ENCODE measurements at regions not wholly inside any gene's neighbourhood (a gene's known extent, or its start where the extent isn't known, plus 50 kb on each side); places are given as distances from the start of the nearest gene placed in this dataset.

- H3K9me3 ChIP-seq, result no peaks in the 10 kb centered on the region
- H3K4me1 ChIP-seq, result no peaks in the 10 kb centered on the region
- no peak overlapping the region for H3K4me3 ChIP-seq
- H3K27me3 ChIP-seq (ENCODE audit: low read depth), result peaks cover 5% of the 10 kb centered on the region
- no peak for TF ChIP-seq CTCF (IDR thresholded peaks at IDR 0.05)
- ATAC-seq (no peak), DNase-seq (no peak)
- intact Hi-C loops (cut with DNase I), result no loop called here
- no peak overlapping the region for H3K27ac ChIP-seq
- no peaks in the 10 kb centered on the region for H3K36me3 ChIP-seq
These were observed 1276.3 kb downstream of the TMEM121 start for GRCh38 chr14:106802413-106803364.

- ATAC-seq (no peak), DNase-seq (no peak)
- Histone ChIP-seq H3K4me3 (no peak overlapping the region), H3K4me1 (no peaks in the 10 kb centered on the region), H3K36me3 (no peaks in the 10 kb centered on the region), H3K9me3 (no peaks in the 10 kb centered on the region), H3K27me3 (ENCODE audit: low read depth) (peaks cover 5% of the 10 kb centered on the region), H3K27ac (no peak overlapping the region)
- intact Hi-C loops (cut with DNase I), result no loop called here
- no peak for TF ChIP-seq CTCF (IDR thresholded peaks at IDR 0.05)
These were observed 1277.0 kb downstream of the TMEM121 start for GRCh38 chr14:106803379-106803778.

GRCh38 chr14:106807493-106807892 lies 1281.1 kb downstream of the TMEM121 start:
- Histone ChIP-seq H3K27ac (no peak overlapping the region), H3K36me3 (no peaks in the 10 kb centered on the region), H3K4me1 (no peaks in the 10 kb centered on the region), H3K9me3 (no peaks in the 10 kb centered on the region), H3K27me3 (ENCODE audit: low read depth) (peaks cover 5% of the 10 kb centered on the region), H3K4me3 (no peak overlapping the region)
- TF ChIP-seq CTCF (IDR thresholded peaks at IDR 0.05), result no peak
- intact Hi-C loops (cut with DNase I), result no loop called here
- no peak for DNase-seq
- ATAC-seq, result no peak

GRCh38 chr14:106808458-106808857 lies 1282.1 kb downstream of the TMEM121 start:
- H3K4me1 ChIP-seq, result no peaks in the 10 kb centered on the region
- no peak overlapping the region for H3K4me3 ChIP-seq
- H3K9me3 ChIP-seq, result no peaks in the 10 kb centered on the region
- peaks cover 5% of the 10 kb centered on the region for H3K27me3 ChIP-seq (ENCODE audit: low read depth)
- no peak for TF ChIP-seq CTCF (IDR thresholded peaks at IDR 0.05)
- no peak for ATAC-seq
- no peak overlapping the region for H3K27ac ChIP-seq
- H3K36me3 ChIP-seq, result no peaks in the 10 kb centered on the region
- intact Hi-C loops (cut with DNase I), result no loop called here
- no peak for DNase-seq

- Histone ChIP-seq H3K9me3 (no peaks in the 10 kb centered on the region), H3K4me3 (no peak overlapping the region), H3K36me3 (no peaks in the 10 kb centered on the region), H3K27me3 (ENCODE audit: low read depth) (peaks cover 5% of the 10 kb centered on the region), H3K27ac (no peak overlapping the region), H3K4me1 (no peaks in the 10 kb centered on the region)
- no peak for ATAC-seq
- intact Hi-C loops (cut with DNase I), result no loop called here
- no peak for TF ChIP-seq CTCF (IDR thresholded peaks at IDR 0.05)
- DNase-seq, result no peak
These were observed 1282.5 kb downstream of the TMEM121 start for GRCh38 chr14:106808907-106809306.

All from lower lobe of right lung (tissue), 2 donors.